GM12891 (cell line): ENCODE measurements at regions not wholly inside any gene's neighbourhood (a gene's known extent, or its start where the extent isn't known, plus 50 kb on each side); places are given as distances from the start of the nearest gene placed in this dataset.

ENCODE experiments used
- DNase-seq: peaks from one replicate; pipeline ENCODE4 v3.0.0; 2011; ENCODE audit warnings: low spot score; ENCODE audit not compliant: insufficient read length
- FAIRE-seq: peaks from 2 replicates; lab custom pipeline; 2011; peaks lifted over from hg19 to GRCh38; lab: Jason Lieb, UNC
- PAX5 ChIP-seq: IDR thresholded peaks from 2 replicates; pipeline ENCODE4 v1.6.1; 2011; ENCODE audit warnings: low read length, moderate library complexity, mild to moderate bottlenecking; ENCODE audit not compliant: insufficient read depth, severe bottlenecking
- POLR2A ChIP-seq: IDR thresholded peaks from 2 replicates; pipeline ENCODE4 v1.6.1; 2011; ENCODE audit warnings: low read depth, low read length, control low read depth
- POLR2AphosphoS5 ChIP-seq: IDR thresholded peaks from 2 replicates; pipeline ENCODE4 v1.6.1; 2011; ENCODE audit warnings: low read depth, low read length, control low read depth
- POU2F2 ChIP-seq: IDR thresholded peaks from 2 replicates; pipeline ENCODE4 v1.6.1; 2011; ENCODE audit warnings: low read depth, mild to moderate bottlenecking, control low read depth, low read length, moderate library complexity
- SPI1 ChIP-seq: IDR thresholded peaks from 2 replicates; pipeline ENCODE4 v1.6.1; 2011; ENCODE audit warnings: low read depth, low read length, control low read depth
- TAF1 ChIP-seq: IDR thresholded peaks from 2 replicates; pipeline ENCODE4 v1.6.1; 2011; ENCODE audit warnings: low read depth, low read length, control low read depth

- DNase-seq (no peak), FAIRE-seq (no peak)
- TF ChIP-seq POU2F2 (no peak), SPI1 (no peak), TAF1 (no peak), PAX5 (no peak), POLR2AphosphoS5 (no peak), POLR2A (no peak)
These were observed 179.3 kb upstream of the HDDC2 start for GRCh38 chr6:125481056-125481455.

- no peak for TF ChIP-seq TAF1
- TF ChIP-seq SPI1: peak; percentile 17; the same call in 1 of the 2 replicates
- no peak for TF ChIP-seq POU2F2
- TF ChIP-seq POLR2AphosphoS5: no peak
- DNase-seq (no peak), FAIRE-seq (peak; percentile 9)
These were observed 184.0 kb upstream of the HDDC2 start for GRCh38 chr6:125485757-125486156.

DNA sequence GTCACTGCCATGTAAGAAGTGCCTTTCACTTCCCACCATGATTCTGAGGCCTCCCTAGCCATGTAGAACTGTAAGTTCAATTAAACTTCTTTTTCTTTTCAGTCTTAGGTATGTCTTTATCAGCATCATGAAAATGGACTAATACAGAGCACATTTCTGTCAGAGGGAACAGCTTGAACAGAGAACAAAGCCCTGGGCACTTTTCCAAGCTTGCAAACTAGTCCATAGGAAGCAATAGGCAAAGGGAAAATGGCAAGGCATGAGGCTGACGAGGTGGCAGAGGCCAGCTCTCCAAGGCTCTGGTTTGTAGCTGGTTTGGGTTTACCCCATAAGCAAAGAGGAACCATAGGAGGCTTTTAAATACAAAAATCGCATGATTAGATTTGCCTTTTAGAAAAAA lies 185.1 kb upstream of the HDDC2 start:
- no peak for DNase-seq
- TF ChIP-seq POLR2A (no peak), POLR2AphosphoS5 (no peak), POU2F2 (no peak), PAX5 (no peak)
- FAIRE-seq: no peak

DNA sequence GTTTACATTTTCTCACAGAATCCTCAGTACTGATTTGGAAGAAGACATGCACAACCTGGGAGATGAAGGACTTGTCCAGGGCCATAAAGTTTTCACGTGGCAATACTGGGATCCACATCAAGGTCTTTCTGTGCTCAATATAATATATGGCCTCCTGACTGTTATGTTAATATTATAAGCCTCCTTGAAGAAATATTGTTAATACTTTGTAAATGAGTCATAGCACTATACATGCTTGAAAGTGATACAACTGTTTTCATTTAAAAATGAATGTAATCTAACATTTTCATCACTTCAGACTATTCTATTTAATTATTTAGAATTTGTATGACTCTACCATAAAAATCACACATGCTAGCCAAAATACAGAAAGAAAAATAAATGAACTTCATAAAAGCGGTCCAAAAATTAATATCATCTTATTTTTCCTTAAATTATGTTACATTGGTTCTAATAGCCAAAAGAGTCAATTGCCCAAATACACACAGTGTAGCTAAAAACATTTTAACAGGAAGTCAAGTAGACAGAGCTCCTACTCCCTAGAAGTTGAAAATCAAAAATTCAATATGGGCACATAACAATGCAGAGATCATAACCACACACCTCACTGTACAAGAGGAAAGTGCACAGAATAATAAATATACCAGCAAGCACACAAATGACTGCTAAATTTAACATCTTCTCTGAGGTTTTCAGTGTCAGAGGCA lies 188.0 kb upstream of the HDDC2 start:
- TF ChIP-seq POLR2AphosphoS5 (no peak), POLR2A (no peak), SPI1 (no peak), TAF1 (no peak), POU2F2 (no peak), PAX5 (no peak)
- DNase-seq (no peak), FAIRE-seq (no peak)

- TF ChIP-seq PAX5 (no peak), TAF1 (no peak), POLR2A (no peak), POLR2AphosphoS5 (no peak)
- FAIRE-seq: no peak
- DNase-seq: no peak
These were observed 190.3 kb upstream of the HDDC2 start for GRCh38 chr6:125491860-125492618.

DNA sequence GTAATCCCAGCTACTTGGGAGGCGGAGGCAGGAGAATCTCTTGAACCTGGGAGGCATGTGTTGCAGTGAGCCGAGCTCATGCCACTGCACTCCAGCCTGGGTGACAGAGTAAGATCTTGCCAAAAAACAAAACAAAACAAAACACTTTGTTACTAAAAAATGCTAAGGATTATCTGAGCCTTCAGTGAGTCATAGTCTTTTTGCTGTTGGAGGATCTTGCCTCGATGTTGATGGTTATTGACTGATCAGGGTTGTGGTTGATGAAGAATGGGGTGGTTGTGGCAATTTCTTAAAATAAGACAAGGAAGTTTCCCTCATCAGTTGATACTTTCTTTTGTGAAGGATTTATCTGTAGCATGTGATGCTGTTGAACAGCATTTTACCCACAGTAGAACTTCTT lies 196.8 kb upstream of the HDDC2 start:
- FAIRE-seq (no peak), DNase-seq (no peak)
- TF ChIP-seq POLR2A (no peak), TAF1 (no peak), POLR2AphosphoS5 (no peak), PAX5 (no peak), POU2F2 (no peak)

DNA sequence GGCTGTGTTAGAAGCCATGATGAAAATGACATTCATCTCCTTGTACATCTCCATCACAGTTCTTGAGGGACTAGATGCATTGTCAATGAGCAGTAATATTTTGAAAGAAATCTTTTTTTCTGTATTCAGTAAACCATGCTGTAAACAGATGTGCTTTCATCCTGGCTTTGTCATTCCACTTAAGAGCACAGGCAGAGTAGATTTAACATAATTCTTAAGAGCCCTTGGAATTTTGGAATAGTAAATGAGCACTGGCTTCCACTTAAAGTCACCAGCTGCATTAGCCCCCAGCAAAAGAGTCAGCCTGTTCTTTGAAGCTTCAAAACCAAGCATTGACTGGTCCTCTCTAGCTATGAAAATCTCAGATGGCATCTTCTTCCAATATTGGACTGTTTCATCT lies 197.8 kb upstream of the HDDC2 start:
- TF ChIP-seq POU2F2 (no peak), TAF1 (no peak), POLR2A (no peak)
- DNase-seq: no peak
- FAIRE-seq: no peak

GRCh38 chr6:125503181-125503580 lies 201.4 kb upstream of the HDDC2 start:
- no peak for TF ChIP-seq PAX5
- no peak for DNase-seq
- no peak for FAIRE-seq

- FAIRE-seq (peak; percentile 50), DNase-seq (no peak)
- no peak for TF ChIP-seq POLR2AphosphoS5
- no peak for TF ChIP-seq POU2F2
- TF ChIP-seq TAF1: no peak
- TF ChIP-seq SPI1: no peak
- no peak for TF ChIP-seq POLR2A
- no peak for TF ChIP-seq PAX5
These were observed 206.4 kb upstream of the HDDC2 start for GRCh38 chr6:125507987-125508655.

DNA sequence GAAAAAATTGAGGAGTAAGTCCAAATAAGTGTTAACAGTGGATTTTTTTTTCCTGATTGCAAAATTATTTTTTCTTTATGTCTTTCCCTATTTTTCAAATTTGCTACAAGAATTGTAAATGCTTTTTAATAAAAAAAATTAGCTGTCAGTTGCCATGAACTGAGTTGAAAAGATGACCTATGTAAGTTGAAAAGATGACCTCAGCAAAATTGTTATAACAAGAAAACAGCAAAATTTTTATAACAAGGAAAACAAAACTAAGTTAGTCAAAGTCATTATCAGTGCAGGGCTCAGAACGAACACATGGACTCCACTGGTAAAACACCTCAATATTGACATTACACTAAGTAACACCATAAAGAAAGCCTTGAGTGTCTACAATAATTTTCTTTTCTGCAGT lies 207.0 kb upstream of the HDDC2 start:
- no peak for DNase-seq
- no peak for FAIRE-seq
- TF ChIP-seq TAF1: no peak
- TF ChIP-seq POLR2A: no peak
- TF ChIP-seq POU2F2: no peak

GRCh38 chr6:125509477-125509876 lies 207.7 kb upstream of the HDDC2 start:
- TF ChIP-seq POLR2A (no peak), SPI1 (no peak), POU2F2 (no peak)
- no peak for FAIRE-seq
- DNase-seq: no peak
